ENCODE measurements at regions not wholly inside any gene's neighbourhood (a gene's known extent, or its start where the extent isn't known, plus 50 kb on each side); places are given as distances from the start of the nearest gene placed in this dataset.

- TF ChIP-seq USF1 (IDR thresholded peaks at IDR 0.05) (no peak), TAF1 (IDR thresholded peaks at IDR 0.05; ENCODE audit: low read depth) (no peak), EP300 (IDR thresholded peaks at IDR 0.05; ENCODE audit: borderline replicate concordance) (no peak), ZBTB7A (IDR thresholded peaks at IDR 0.05; ENCODE audit: low read depth) (no peak), YY1 (IDR thresholded peaks at IDR 0.05; ENCODE audit: low read depth) (no peak), CEBPB (IDR thresholded peaks at IDR 0.05) (no peak), EGR1 (IDR thresholded peaks at IDR 0.05) (no peak), NFIC (IDR thresholded peaks at IDR 0.05) (no peak), CREB1 (IDR thresholded peaks at IDR 0.05; ENCODE audit: low read depth) (no peak), FOXM1 (IDR thresholded peaks at IDR 0.05; ENCODE audit: borderline replicate concordance, low read depth) (no peak), TCF12 (IDR thresholded peaks at IDR 0.05; ENCODE audit: low read depth) (no peak), REST (IDR thresholded peaks at IDR 0.05; ENCODE audit: low read depth) (no peak), TEAD4 (IDR thresholded peaks at IDR 0.05) (no peak), RAD21 (IDR thresholded peaks at IDR 0.05; ENCODE audit: low read depth) (no peak), MAX (IDR thresholded peaks at IDR 0.05) (no peak)
These were observed 671.2 kb upstream of the PTCHD4 start for GRCh38 chr6:48782225-48782624.

- TF ChIP-seq CREB1 (IDR thresholded peaks at IDR 0.05; ENCODE audit: low read depth), result no peak
- no peak for TF ChIP-seq TAF1 (IDR thresholded peaks at IDR 0.05; ENCODE audit: low read depth)
- TF ChIP-seq NFIC (IDR thresholded peaks at IDR 0.05), result no peak
- no peak for TF ChIP-seq TCF12 (IDR thresholded peaks at IDR 0.05; ENCODE audit: low read depth)
- TF ChIP-seq TEAD4 (IDR thresholded peaks at IDR 0.05), result no peak
- TF ChIP-seq ZBTB7A (IDR thresholded peaks at IDR 0.05; ENCODE audit: low read depth), result no peak
- TF ChIP-seq MAX (IDR thresholded peaks at IDR 0.05), result no peak
- no peak for TF ChIP-seq USF1 (IDR thresholded peaks at IDR 0.05)
- no peak for TF ChIP-seq EGR1 (IDR thresholded peaks at IDR 0.05)
- no peak for TF ChIP-seq YY1 (IDR thresholded peaks at IDR 0.05; ENCODE audit: low read depth)
- no peak for TF ChIP-seq FOXM1 (IDR thresholded peaks at IDR 0.05; ENCODE audit: borderline replicate concordance, low read depth)
- TF ChIP-seq REST (IDR thresholded peaks at IDR 0.05; ENCODE audit: low read depth), result no peak
- TF ChIP-seq RAD21 (IDR thresholded peaks at IDR 0.05; ENCODE audit: low read depth), result no peak
- no peak for TF ChIP-seq EP300 (IDR thresholded peaks at IDR 0.05; ENCODE audit: borderline replicate concordance)
- TF ChIP-seq CEBPB (IDR thresholded peaks at IDR 0.05), result no peak
These were observed 666.4 kb upstream of the PTCHD4 start for GRCh38 chr6:48777411-48777810.

GRCh38 chr6:48775157-48775556, 664.2 kb upstream of the PTCHD4 start:
- TF ChIP-seq RAD21 (IDR thresholded peaks at IDR 0.05; ENCODE audit: low read depth) (no peak), FOXM1 (IDR thresholded peaks at IDR 0.05; ENCODE audit: borderline replicate concordance, low read depth) (no peak), TCF12 (IDR thresholded peaks at IDR 0.05; ENCODE audit: low read depth) (no peak), CREB1 (IDR thresholded peaks at IDR 0.05; ENCODE audit: low read depth) (no peak), TAF1 (IDR thresholded peaks at IDR 0.05; ENCODE audit: low read depth) (no peak), CEBPB (IDR thresholded peaks at IDR 0.05) (no peak), NFIC (IDR thresholded peaks at IDR 0.05) (no peak), USF1 (IDR thresholded peaks at IDR 0.05) (no peak), EGR1 (IDR thresholded peaks at IDR 0.05) (no peak), EP300 (IDR thresholded peaks at IDR 0.05; ENCODE audit: borderline replicate concordance) (no peak), REST (IDR thresholded peaks at IDR 0.05; ENCODE audit: low read depth) (no peak), ZBTB7A (IDR thresholded peaks at IDR 0.05; ENCODE audit: low read depth) (no peak), YY1 (IDR thresholded peaks at IDR 0.05; ENCODE audit: low read depth) (no peak), MAX (IDR thresholded peaks at IDR 0.05) (no peak), TEAD4 (IDR thresholded peaks at IDR 0.05) (no peak)

Data from Ishikawa (cell line).